ENCODE measurements at regions not wholly inside any gene's neighbourhood (a gene's known extent, or its start where the extent isn't known, plus 50 kb on each side); places are given as distances from the start of the nearest gene placed in this dataset.

- Histone ChIP-seq H3K27me3 (ENCODE audit: control insufficient read depth, insufficient read depth, low read length, poor library complexity, severe bottlenecking) (no peaks in the 10 kb centered on the region), H3K4me1 (ENCODE audit: control insufficient read depth, insufficient read depth, low read length) (no peaks in the 10 kb centered on the region), H3K4me3 (ENCODE audit: low read length) (no peak overlapping the region), H3K36me3 (ENCODE audit: control insufficient read depth, insufficient read depth, low read length) (no peaks in the 10 kb centered on the region), H3K27ac (ENCODE audit: low read depth, low read length) (no peak overlapping the region), H3K9ac (ENCODE audit: extremely low read depth, low read length, poor library complexity, severe bottlenecking) (no peak overlapping the region), H3K9me3 (ENCODE audit: control insufficient read depth, low read length) (no peaks in the 10 kb centered on the region)
- DNase-seq, result no peak
- Mint-ChIP-seq H3K4me1 (no peaks in the 10 kb centered on the region), H3K27me3 (ENCODE audit: insufficient read depth) (no peaks in the 10 kb centered on the region), H3K4me3 (no peak overlapping the region), H3K27ac (no peak overlapping the region), H3K9me3 (no peaks in the 10 kb centered on the region), H3K36me3 (ENCODE audit: low read depth) (no peaks in the 10 kb centered on the region)
- whole genome bisulfite sequencing, 2 experiments (ENCODE audit: insufficient coverage in 1 of 2, insufficient read length in 1 of 2), result 86 to 95% methylated on average over 2 of the region's 2 CpGs
- TF ChIP-seq, protein P1, sequence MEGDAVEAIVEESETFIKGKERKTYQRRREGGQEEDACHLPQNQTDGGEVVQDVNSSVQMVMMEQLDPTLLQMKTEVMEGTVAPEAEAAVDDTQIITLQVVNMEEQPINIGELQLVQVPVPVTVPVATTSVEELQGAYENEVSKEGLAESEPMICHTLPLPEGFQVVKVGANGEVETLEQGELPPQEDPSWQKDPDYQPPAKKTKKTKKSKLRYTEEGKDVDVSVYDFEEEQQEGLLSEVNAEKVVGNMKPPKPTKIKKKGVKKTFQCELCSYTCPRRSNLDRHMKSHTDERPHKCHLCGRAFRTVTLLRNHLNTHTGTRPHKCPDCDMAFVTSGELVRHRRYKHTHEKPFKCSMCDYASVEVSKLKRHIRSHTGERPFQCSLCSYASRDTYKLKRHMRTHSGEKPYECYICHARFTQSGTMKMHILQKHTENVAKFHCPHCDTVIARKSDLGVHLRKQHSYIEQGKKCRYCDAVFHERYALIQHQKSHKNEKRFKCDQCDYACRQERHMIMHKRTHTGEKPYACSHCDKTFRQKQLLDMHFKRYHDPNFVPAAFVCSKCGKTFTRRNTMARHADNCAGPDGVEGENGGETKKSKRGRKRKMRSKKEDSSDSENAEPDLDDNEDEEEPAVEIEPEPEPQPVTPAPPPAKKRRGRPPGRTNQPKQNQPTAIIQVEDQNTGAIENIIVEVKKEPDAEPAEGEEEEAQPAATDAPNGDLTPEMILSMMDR (conservative IDR thresholded peaks at IDR 0.05), result no peak
Measured at GRCh38 chr1:194818674-194819073, 1632.3 kb upstream of the B3GALT2 start.

DNA sequence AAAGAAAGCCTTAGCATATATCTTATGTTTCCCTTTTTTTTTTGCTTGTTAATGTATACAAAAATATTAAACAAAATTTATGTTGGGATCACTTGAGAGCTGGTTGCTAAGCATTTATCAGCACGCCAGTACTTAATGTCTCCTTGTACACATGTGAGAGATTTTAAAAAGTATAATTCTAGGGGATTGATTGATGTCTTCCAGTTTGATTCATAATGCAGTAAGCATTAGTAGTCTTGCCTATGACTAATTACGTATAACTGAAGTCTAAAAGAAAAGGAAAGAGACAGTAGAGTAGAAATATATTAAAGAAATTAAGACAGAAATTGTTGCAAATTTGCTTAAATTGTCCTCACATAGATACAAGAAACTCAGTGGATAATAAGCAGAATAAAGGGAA lies 1630.4 kb upstream of the B3GALT2 start:
- Histone ChIP-seq H3K9me3 (ENCODE audit: control insufficient read depth, low read length) (no peaks in the 10 kb centered on the region), H3K27ac (ENCODE audit: low read depth, low read length) (no peak overlapping the region), H3K4me3 (ENCODE audit: low read length) (no peak overlapping the region), H3K4me1 (ENCODE audit: control insufficient read depth, insufficient read depth, low read length) (no peaks in the 10 kb centered on the region), H3K27me3 (ENCODE audit: control insufficient read depth, insufficient read depth, low read length, poor library complexity, severe bottlenecking) (no peaks in the 10 kb centered on the region), H3K9ac (ENCODE audit: extremely low read depth, low read length, poor library complexity, severe bottlenecking) (no peak overlapping the region), H3K36me3 (ENCODE audit: control insufficient read depth, insufficient read depth, low read length) (no peaks in the 10 kb centered on the region)
- Mint-ChIP-seq H3K36me3 (ENCODE audit: low read depth) (no peaks in the 10 kb centered on the region), H3K27ac (no peak overlapping the region), H3K27me3 (ENCODE audit: insufficient read depth) (no peaks in the 10 kb centered on the region), H3K9me3 (no peaks in the 10 kb centered on the region), H3K4me1 (no peaks in the 10 kb centered on the region), H3K4me3 (no peak overlapping the region)
- TF ChIP-seq, protein P1 (conservative IDR thresholded peaks at IDR 0.05), result no peak
- no peak for DNase-seq
- WGBS, 2 experiments (ENCODE audit: insufficient coverage in 1 of 2, insufficient read length in 1 of 2), result 91 to 94% methylated on average over 1 to 2 of the region's 2 CpGs

- 83% methylated on average over 1 of the region's 1 CpG; no CpG with 5 or more reads in 1 of the 2 experiments for WGBS, 2 experiments (ENCODE audit: insufficient coverage in 1 of 2, insufficient read length in 1 of 2)
- Mint-ChIP-seq H3K27ac (no peak overlapping the region), H3K9me3 (no peaks in the 10 kb centered on the region), H3K4me1 (no peaks in the 10 kb centered on the region), H3K4me3 (no peak overlapping the region), H3K36me3 (ENCODE audit: low read depth) (no peaks in the 10 kb centered on the region), H3K27me3 (ENCODE audit: insufficient read depth) (no peaks in the 10 kb centered on the region)
- Histone ChIP-seq H3K27ac (ENCODE audit: low read depth, low read length) (no peak overlapping the region), H3K36me3 (ENCODE audit: control insufficient read depth, insufficient read depth, low read length) (no peaks in the 10 kb centered on the region), H3K9ac (ENCODE audit: extremely low read depth, low read length, poor library complexity, severe bottlenecking) (no peak overlapping the region), H3K4me1 (ENCODE audit: control insufficient read depth, insufficient read depth, low read length) (no peaks in the 10 kb centered on the region), H3K27me3 (ENCODE audit: control insufficient read depth, insufficient read depth, low read length, poor library complexity, severe bottlenecking) (no peaks in the 10 kb centered on the region), H3K4me3 (ENCODE audit: low read length) (no peak overlapping the region), H3K9me3 (ENCODE audit: control insufficient read depth, low read length) (no peaks in the 10 kb centered on the region)
- TF ChIP-seq, protein P1 (conservative IDR thresholded peaks at IDR 0.05), result no peak
- no peak for DNase-seq
Measured at GRCh38 chr1:194813096-194813495, 1626.7 kb upstream of the B3GALT2 start.
